Ishikawa (cell line): ENCODE measurements at regions not wholly inside any gene's neighbourhood (a gene's known extent, or its start where the extent isn't known, plus 50 kb on each side); places are given as distances from the start of the nearest gene placed in this dataset.

ENCODE experiments used
- EGR1 ChIP-seq: IDR thresholded peaks from 2 replicates; pipeline ENCODE4 v1.6.1; 2012
- NFIC ChIP-seq: IDR thresholded peaks from 2 replicates; pipeline ENCODE4 v1.6.1; 2012
- RAD21 ChIP-seq: IDR thresholded peaks from 2 replicates; pipeline ENCODE4 v1.6.1; 2012; ENCODE audit warnings: low read depth
- TAF1 ChIP-seq: IDR thresholded peaks from 2 replicates; pipeline ENCODE4 v1.6.1; 2012; ENCODE audit warnings: low read depth, mild to moderate bottlenecking
- ZBTB7A ChIP-seq: IDR thresholded peaks from 2 replicates; pipeline ENCODE4 v1.6.1; 2012; ENCODE audit warnings: low read depth
- TF ChIP-seq, protein P1 (sequence below): IDR thresholded peaks from 2 replicates; pipeline ENCODE4 v1.6.1; 2012; ENCODE audit warnings: low read depth, mild to moderate bottlenecking
- TF ChIP-seq, protein P2 (sequence below): IDR thresholded peaks from 2 replicates; pipeline ENCODE4 v1.6.1; 2012

DNA sequence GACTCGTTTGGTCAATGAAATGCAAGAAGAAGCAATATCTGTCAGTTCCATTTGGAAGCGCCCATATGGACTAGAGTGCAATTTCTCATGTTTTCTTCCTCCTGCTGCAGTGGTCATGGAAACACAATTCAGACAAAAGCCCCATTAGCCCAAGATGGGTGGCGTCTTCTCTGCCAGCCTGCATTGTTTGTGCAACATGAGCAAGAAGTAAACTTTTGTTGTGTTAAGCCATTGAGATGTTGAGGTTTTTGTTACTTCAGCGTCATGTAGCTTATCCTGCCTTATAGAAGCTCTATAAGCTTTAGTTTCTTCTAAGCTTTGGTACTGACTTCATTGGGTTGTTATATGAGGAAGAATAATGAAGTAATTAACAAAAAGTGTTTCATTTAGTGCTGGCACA lies 137.4 kb downstream of the NPIPB5 start:
- TF ChIP-seq, protein P1, sequence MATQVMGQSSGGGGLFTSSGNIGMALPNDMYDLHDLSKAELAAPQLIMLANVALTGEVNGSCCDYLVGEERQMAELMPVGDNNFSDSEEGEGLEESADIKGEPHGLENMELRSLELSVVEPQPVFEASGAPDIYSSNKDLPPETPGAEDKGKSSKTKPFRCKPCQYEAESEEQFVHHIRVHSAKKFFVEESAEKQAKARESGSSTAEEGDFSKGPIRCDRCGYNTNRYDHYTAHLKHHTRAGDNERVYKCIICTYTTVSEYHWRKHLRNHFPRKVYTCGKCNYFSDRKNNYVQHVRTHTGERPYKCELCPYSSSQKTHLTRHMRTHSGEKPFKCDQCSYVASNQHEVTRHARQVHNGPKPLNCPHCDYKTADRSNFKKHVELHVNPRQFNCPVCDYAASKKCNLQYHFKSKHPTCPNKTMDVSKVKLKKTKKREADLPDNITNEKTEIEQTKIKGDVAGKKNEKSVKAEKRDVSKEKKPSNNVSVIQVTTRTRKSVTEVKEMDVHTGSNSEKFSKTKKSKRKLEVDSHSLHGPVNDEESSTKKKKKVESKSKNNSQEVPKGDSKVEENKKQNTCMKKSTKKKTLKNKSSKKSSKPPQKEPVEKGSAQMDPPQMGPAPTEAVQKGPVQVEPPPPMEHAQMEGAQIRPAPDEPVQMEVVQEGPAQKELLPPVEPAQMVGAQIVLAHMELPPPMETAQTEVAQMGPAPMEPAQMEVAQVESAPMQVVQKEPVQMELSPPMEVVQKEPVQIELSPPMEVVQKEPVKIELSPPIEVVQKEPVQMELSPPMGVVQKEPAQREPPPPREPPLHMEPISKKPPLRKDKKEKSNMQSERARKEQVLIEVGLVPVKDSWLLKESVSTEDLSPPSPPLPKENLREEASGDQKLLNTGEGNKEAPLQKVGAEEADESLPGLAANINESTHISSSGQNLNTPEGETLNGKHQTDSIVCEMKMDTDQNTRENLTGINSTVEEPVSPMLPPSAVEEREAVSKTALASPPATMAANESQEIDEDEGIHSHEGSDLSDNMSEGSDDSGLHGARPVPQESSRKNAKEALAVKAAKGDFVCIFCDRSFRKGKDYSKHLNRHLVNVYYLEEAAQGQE: no peak
- no peak for TF ChIP-seq RAD21
- TF ChIP-seq ZBTB7A: no peak
- TF ChIP-seq, protein P2, sequence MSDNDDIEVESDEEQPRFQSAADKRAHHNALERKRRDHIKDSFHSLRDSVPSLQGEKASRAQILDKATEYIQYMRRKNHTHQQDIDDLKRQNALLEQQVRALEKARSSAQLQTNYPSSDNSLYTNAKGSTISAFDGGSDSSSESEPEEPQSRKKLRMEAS: no peak
- TF ChIP-seq EGR1: no peak
- TF ChIP-seq TAF1: no peak
- TF ChIP-seq NFIC: no peak
